ENCODE measurements at regions not wholly inside any gene's neighbourhood (a gene's known extent, or its start where the extent isn't known, plus 50 kb on each side); places are given as distances from the start of the nearest gene placed in this dataset.
"Not testable (repeated sequence)": the region's sequence is repeated elsewhere in the genome, so short reads cannot be mapped to it uniquely, and the experiment has no call there.

DNA sequence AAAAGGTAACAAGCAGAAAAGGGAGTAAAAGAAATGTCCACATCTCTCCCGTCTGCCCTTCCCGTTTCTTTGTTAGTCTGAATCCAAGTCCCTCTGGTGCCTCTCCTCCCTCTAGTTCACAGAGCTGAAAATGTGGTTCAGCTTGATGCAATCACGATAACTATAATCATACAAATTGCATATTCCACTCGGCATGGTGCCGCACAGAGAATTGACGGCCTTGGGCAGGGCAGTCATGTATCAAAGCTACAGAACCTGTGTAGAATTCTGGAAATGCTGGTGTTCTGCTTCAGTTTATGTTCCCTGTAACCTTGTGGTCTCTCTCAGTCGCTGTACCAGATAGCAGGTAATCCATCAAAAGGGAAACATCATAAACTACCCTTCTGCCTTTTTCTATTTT lies 562.9 kb upstream of the CBLB start:
- no peak overlapping the region for H3K27ac ChIP-seq (ENCODE audit: low read depth in 2 of 2, low read length in 2 of 2)
- no peaks in the 10 kb centered on the region for H3K27me3 ChIP-seq (ENCODE audit: control insufficient read depth in 2 of 2, insufficient read depth in 2 of 2, low read length in 2 of 2)
- no peaks in the 10 kb centered on the region for H3K36me3 ChIP-seq (ENCODE audit: control insufficient read depth in 2 of 2, insufficient read depth in 2 of 2, low read length in 2 of 2)
- H3K4me1 ChIP-seq (ENCODE audit: control insufficient read depth in 2 of 2, insufficient read depth in 2 of 2, low read length in 2 of 2) = no peaks in the 10 kb centered on the region
- H3K4me3 ChIP-seq (ENCODE audit: low read length in 2 of 2) = no peak overlapping the region
- no peaks in the 10 kb centered on the region for H3K9me3 ChIP-seq (ENCODE audit: control insufficient read depth in 2 of 2, low read length in 2 of 2)
- H3K9ac ChIP-seq (ENCODE audit: low read depth in 1 of 2, low read length in 2 of 2) = no peak overlapping the region

DNA sequence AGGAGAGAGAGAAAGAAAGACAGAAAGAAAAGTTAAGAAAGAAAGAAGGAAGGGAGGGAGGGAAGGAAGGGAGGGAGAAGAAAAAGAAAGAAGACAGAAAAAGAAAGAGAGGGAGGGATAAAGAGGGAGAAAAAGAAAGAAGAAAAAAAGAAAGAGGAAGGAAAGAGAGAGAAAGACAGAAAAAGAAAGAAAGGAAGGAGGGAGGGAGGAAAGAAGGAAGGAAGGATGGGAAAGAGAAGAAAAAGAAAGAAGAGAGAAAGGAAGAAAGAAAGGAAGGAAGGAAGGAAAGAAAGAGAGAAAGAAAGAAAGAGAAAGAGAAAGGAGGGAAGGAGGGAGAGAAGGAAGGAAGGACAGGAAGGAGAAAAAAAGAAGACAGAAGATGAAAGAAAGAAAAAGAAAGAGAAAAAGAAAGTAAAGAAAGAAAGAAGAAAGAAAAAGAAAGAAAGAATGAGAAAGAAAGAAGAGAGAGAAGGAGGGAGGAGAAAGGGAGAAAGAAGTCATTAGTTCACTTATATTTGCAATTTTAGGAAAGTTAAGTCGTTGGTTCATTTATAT lies 567.2 kb upstream of the CBLB start:
- H3K4me1 ChIP-seq (ENCODE audit: control insufficient read depth in 2 of 2, insufficient read depth in 2 of 2, low read length in 2 of 2) = no peaks in the 10 kb centered on the region
- no peaks in the 10 kb centered on the region for H3K9me3 ChIP-seq (ENCODE audit: control insufficient read depth in 2 of 2, low read length in 2 of 2)
- no peak overlapping the region for H3K27ac ChIP-seq (ENCODE audit: low read depth in 2 of 2, low read length in 2 of 2)
- no peak overlapping the region for H3K4me3 ChIP-seq (ENCODE audit: low read length in 2 of 2)
- no peaks in the 10 kb centered on the region for H3K27me3 ChIP-seq (ENCODE audit: control insufficient read depth in 2 of 2, insufficient read depth in 2 of 2, low read length in 2 of 2)
- no peaks in the 10 kb centered on the region for H3K36me3 ChIP-seq (ENCODE audit: control insufficient read depth in 2 of 2, insufficient read depth in 2 of 2, low read length in 2 of 2)
- H3K9ac ChIP-seq (ENCODE audit: low read depth in 1 of 2, low read length in 2 of 2) = no peak overlapping the region

DNA sequence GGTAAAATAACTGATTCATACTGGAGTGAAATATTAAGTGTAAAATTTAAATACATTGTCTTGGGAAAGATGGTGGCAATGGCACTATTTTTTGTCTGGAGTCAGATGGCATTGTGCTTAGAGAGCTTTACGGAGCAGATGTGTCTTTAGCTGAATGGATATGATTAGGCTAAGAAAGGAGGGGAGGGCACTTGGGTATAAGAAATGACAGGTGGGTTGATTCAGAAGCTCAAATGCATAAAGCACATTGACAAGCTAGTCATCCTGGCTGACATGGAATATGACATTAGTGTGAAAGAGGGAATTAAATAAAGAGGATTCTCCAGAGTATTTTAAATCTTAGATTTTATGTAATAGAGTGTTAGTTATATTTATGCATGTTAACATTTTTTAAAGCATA lies 570.1 kb upstream of the CBLB start:
- Histone ChIP-seq H3K9me3 (ENCODE audit: control insufficient read depth in 2 of 2, low read length in 2 of 2) (no peaks in the 10 kb centered on the region), H3K9ac (ENCODE audit: low read depth in 1 of 2, low read length in 2 of 2) (no peak overlapping the region), H3K27ac (ENCODE audit: low read depth in 2 of 2, low read length in 2 of 2) (no peak overlapping the region), H3K4me3 (ENCODE audit: low read length in 2 of 2) (no peak overlapping the region), H3K27me3 (ENCODE audit: control insufficient read depth in 2 of 2, insufficient read depth in 2 of 2, low read length in 2 of 2) (no peaks in the 10 kb centered on the region), H3K36me3 (ENCODE audit: control insufficient read depth in 2 of 2, insufficient read depth in 2 of 2, low read length in 2 of 2) (no peaks in the 10 kb centered on the region), H3K4me1 (ENCODE audit: control insufficient read depth in 2 of 2, insufficient read depth in 2 of 2, low read length in 2 of 2) (no peaks in the 10 kb centered on the region)

DNA sequence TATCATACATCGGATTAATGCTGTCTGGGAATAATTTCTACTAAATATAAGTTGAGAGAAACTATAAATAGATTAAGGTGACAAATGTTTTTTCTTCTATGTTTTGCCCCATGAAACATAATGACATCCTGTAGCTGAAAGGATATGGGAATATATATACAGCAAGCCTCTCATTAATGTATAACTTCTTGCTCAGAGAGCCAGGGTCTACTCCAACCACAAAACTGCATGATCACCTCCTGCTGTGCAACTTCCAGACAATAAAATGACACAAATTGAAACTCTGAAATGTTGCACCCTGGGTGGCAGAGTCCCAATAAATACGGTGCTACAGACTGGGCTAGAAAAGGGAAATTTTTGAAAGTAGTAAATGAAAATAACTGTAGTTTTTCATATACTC lies 571.9 kb upstream of the CBLB start:
- Histone ChIP-seq H3K4me3 (ENCODE audit: low read length in 2 of 2) (no peak overlapping the region), H3K4me1 (ENCODE audit: control insufficient read depth in 2 of 2, insufficient read depth in 2 of 2, low read length in 2 of 2) (no peaks in the 10 kb centered on the region), H3K27ac (ENCODE audit: low read depth in 2 of 2, low read length in 2 of 2) (no peak overlapping the region), H3K9ac (ENCODE audit: low read depth in 1 of 2, low read length in 2 of 2) (no peak overlapping the region), H3K27me3 (ENCODE audit: control insufficient read depth in 2 of 2, insufficient read depth in 2 of 2, low read length in 2 of 2) (no peaks in the 10 kb centered on the region), H3K36me3 (ENCODE audit: control insufficient read depth in 2 of 2, insufficient read depth in 2 of 2, low read length in 2 of 2) (no peaks in the 10 kb centered on the region), H3K9me3 (ENCODE audit: control insufficient read depth in 2 of 2, low read length in 2 of 2) (no peaks in the 10 kb centered on the region)

DNA sequence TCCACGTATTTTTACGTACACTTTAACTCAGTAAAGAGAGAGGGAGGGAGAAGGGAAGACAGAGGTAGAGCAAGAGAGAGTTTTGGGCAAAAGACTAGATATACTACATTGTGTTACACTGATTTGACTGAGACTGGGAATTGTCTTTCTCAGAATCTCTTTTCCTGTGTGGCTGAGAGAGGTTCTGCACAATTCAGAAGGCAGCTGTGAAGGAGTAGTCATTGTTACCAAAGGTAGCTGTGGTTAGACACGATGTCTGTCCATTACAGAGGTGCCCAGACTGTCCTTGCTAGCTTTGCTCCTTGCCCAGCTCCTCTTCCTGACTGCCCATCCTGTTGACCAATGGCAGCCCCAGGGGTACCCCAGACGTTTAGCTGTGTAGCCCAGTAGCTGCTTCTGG lies 577.5 kb upstream of the CBLB start:
- no peak overlapping the region for H3K9ac ChIP-seq (ENCODE audit: low read depth in 1 of 2, low read length in 2 of 2)
- no peaks in the 10 kb centered on the region for H3K36me3 ChIP-seq (ENCODE audit: control insufficient read depth in 2 of 2, insufficient read depth in 2 of 2, low read length in 2 of 2)
- no peaks in the 10 kb centered on the region for H3K27me3 ChIP-seq (ENCODE audit: control insufficient read depth in 2 of 2, insufficient read depth in 2 of 2, low read length in 2 of 2)
- no peaks in the 10 kb centered on the region for H3K4me1 ChIP-seq (ENCODE audit: control insufficient read depth in 2 of 2, insufficient read depth in 2 of 2, low read length in 2 of 2)
- H3K4me3 ChIP-seq (ENCODE audit: low read length in 2 of 2) = no peak overlapping the region
- no peak overlapping the region for H3K27ac ChIP-seq (ENCODE audit: low read depth in 2 of 2, low read length in 2 of 2)
- H3K9me3 ChIP-seq (ENCODE audit: control insufficient read depth in 2 of 2, low read length in 2 of 2) = no peaks in the 10 kb centered on the region

DNA sequence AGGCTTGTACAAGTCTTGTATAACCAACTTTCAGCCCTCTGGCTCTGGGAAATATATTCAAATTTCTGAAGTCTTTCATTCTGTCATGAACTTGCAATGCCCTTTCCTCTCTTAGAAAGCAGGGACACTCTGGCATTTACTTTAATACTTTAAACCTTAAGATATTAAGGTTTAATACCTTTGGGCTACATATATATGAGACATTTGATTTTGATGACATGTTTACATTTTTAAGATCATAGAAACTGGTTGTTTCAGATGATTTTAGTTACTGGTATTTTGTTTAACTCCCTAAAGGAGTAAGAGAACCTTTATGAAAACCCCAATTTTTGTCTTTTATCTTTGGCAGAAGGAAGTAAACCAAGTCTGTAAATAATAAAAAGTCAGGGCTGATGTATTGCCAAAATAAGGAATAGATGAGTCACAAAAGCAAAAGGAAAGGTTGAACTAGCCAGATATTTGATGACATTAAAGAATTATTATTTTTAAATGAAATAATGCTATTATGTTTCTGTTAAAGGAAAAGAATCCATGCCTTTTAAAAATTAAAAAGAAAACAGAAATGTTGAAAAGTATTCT lies 579.0 kb upstream of the CBLB start:
- no peaks in the 10 kb centered on the region for H3K4me1 ChIP-seq (ENCODE audit: control insufficient read depth in 2 of 2, insufficient read depth in 2 of 2, low read length in 2 of 2)
- H3K4me3 ChIP-seq (ENCODE audit: low read length in 2 of 2) = no peak overlapping the region
- no peaks in the 10 kb centered on the region for H3K27me3 ChIP-seq (ENCODE audit: control insufficient read depth in 2 of 2, insufficient read depth in 2 of 2, low read length in 2 of 2)
- H3K9ac ChIP-seq (ENCODE audit: low read depth in 1 of 2, low read length in 2 of 2) = no peak overlapping the region
- no peaks in the 10 kb centered on the region for H3K9me3 ChIP-seq (ENCODE audit: control insufficient read depth in 2 of 2, low read length in 2 of 2)
- no peak overlapping the region for H3K27ac ChIP-seq (ENCODE audit: low read depth in 2 of 2, low read length in 2 of 2)
- H3K36me3 ChIP-seq (ENCODE audit: control insufficient read depth in 2 of 2, insufficient read depth in 2 of 2, low read length in 2 of 2) = no peaks in the 10 kb centered on the region

DNA sequence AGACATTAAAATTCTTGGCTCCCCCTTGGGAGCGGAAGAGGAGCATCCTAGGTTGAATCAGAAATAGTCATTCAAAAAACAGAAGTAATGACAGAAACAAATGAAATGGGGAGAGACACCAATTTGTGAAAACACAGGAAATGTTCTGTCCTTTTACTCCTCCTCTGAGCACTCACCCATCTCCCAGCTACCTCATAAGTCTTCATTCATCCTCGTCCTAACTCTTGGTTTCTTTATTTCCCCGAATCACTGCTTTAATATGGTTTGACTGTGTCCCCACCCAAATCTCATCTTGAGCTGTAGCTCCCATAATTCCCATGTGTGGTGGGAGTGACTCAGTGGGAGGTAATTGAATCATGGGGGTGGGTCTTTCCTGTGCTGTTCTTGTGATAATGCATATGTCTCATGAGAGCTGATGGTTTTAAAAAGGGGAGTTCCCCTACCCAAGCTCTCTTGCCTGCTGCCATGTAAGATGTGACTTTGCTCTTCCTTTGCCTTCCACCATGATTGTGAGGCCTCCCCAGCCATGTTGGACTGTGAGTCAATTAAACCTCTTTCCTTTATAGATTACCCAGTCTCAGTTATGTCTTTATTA lies 579.7 kb upstream of the CBLB start:
- not testable (repeated sequence) for H3K4me1 ChIP-seq (ENCODE audit: control insufficient read depth in 2 of 2, insufficient read depth in 2 of 2, low read length in 2 of 2); H3K9ac ChIP-seq (ENCODE audit: low read depth in 1 of 2, low read length in 2 of 2); H3K36me3 ChIP-seq (ENCODE audit: control insufficient read depth in 2 of 2, insufficient read depth in 2 of 2, low read length in 2 of 2); H3K27ac ChIP-seq (ENCODE audit: low read depth in 2 of 2, low read length in 2 of 2); H3K27me3 ChIP-seq (ENCODE audit: control insufficient read depth in 2 of 2, insufficient read depth in 2 of 2, low read length in 2 of 2); H3K9me3 ChIP-seq (ENCODE audit: control insufficient read depth in 2 of 2, low read length in 2 of 2); H3K4me3 ChIP-seq (ENCODE audit: low read length in 2 of 2)

DNA sequence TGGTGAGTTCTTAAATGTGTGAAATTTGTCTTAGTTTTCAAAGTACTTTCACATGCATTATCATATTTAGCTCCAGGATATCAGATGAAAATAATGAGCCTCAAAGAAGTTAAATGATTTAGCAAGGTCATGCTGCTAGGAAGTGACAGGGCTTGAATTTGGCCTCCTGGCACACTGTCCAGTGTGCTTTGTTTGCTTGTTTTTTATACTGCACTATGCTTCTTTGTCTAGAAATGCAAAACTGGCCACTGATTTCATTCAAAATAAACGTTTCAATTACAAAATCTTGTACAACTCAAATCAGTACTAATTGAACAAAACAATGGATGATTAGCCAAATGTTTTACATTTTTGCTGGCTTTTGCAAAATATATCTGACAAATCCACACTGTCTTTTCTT lies 583.3 kb upstream of the CBLB start:
- H3K4me1 ChIP-seq (ENCODE audit: control insufficient read depth in 2 of 2, insufficient read depth in 2 of 2, low read length in 2 of 2) = no peaks in the 10 kb centered on the region
- H3K9me3 ChIP-seq (ENCODE audit: control insufficient read depth in 2 of 2, low read length in 2 of 2) = no peaks in the 10 kb centered on the region
- no peak overlapping the region for H3K27ac ChIP-seq (ENCODE audit: low read depth in 2 of 2, low read length in 2 of 2)
- no peaks in the 10 kb centered on the region for H3K27me3 ChIP-seq (ENCODE audit: control insufficient read depth in 2 of 2, insufficient read depth in 2 of 2, low read length in 2 of 2)
- no peak overlapping the region for H3K4me3 ChIP-seq (ENCODE audit: low read length in 2 of 2)
- H3K9ac ChIP-seq (ENCODE audit: low read depth in 1 of 2, low read length in 2 of 2) = no peak overlapping the region
- H3K36me3 ChIP-seq (ENCODE audit: control insufficient read depth in 2 of 2, insufficient read depth in 2 of 2, low read length in 2 of 2) = no peaks in the 10 kb centered on the region

DNA sequence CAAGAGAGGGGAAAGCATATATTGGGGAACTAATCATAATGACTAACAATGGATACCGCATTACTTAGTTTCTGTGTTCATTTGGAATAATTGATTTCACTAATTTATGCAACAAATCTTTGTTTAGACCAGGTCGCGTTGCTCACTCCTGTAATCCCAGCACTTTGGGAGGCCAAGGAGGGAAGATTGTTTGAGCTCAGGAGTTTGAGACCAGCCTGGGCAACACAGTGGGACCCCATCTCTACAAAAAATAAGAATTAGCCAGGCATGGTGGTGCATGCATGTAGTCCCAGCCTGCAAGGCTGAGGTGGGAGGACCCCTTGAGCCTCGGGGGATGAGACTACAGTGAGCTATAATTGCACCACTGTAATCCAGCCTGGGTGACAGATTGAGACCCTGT lies 585.7 kb upstream of the CBLB start:
- H3K27me3 ChIP-seq (ENCODE audit: control insufficient read depth in 2 of 2, insufficient read depth in 2 of 2, low read length in 2 of 2) = no peaks in the 10 kb centered on the region
- no peaks in the 10 kb centered on the region for H3K4me1 ChIP-seq (ENCODE audit: control insufficient read depth in 2 of 2, insufficient read depth in 2 of 2, low read length in 2 of 2)
- H3K9ac ChIP-seq (ENCODE audit: low read depth in 1 of 2, low read length in 2 of 2) = no peak overlapping the region
- no peak overlapping the region for H3K4me3 ChIP-seq (ENCODE audit: low read length in 2 of 2)
- H3K36me3 ChIP-seq (ENCODE audit: control insufficient read depth in 2 of 2, insufficient read depth in 2 of 2, low read length in 2 of 2) = no peaks in the 10 kb centered on the region
- H3K27ac ChIP-seq (ENCODE audit: low read depth in 2 of 2, low read length in 2 of 2) = no peak overlapping the region
- no peaks in the 10 kb centered on the region for H3K9me3 ChIP-seq (ENCODE audit: control insufficient read depth in 2 of 2, low read length in 2 of 2)

DNA sequence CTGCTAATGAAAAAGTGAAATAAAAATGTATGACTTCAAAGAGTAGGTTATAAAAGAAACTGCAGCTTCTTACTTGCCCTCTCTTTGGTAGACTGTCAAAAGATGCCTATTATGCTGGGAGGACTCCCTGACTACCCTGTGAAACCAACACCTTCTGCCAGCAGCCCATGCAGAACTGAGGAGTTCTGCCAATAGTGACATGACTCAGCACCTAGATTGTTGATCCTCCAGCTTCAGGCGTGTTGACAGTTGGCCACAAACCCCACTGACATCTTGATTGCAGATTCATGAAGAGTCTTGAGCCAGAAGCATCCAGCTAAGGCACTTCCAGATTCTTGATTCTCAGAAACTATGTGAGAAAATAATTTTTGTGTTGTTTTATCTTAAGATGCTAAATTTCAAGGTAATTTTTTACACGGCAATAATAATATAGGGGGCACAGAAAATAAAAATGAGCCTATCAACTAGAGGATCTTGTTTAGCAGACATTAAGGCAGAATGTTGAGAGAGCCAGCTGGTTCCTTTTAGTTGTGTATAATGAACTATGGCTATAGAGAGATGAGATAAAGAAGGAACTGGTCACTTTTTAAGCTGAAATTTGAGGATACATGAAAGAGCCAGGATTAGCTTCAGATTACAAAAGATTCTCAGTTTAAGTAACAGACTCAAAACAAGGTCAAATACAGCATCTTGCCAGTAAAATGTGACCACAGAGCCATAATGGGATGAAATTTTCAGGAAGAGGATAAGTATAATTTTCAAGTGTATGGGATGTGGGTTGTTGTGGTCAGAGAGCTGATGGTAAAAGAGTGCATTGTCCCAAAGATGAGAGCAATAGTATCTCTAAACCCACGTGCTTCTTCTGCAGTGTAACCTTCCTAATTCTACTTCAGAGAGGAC lies 588.7 kb upstream of the CBLB start:
- Histone ChIP-seq H3K4me1 (ENCODE audit: control insufficient read depth in 2 of 2, insufficient read depth in 2 of 2, low read length in 2 of 2) (no peaks in the 10 kb centered on the region), H3K9me3 (ENCODE audit: control insufficient read depth in 2 of 2, low read length in 2 of 2) (no peaks in the 10 kb centered on the region), H3K36me3 (ENCODE audit: control insufficient read depth in 2 of 2, insufficient read depth in 2 of 2, low read length in 2 of 2) (no peaks in the 10 kb centered on the region), H3K27ac (ENCODE audit: low read depth in 2 of 2, low read length in 2 of 2) (no peak overlapping the region), H3K4me3 (ENCODE audit: low read length in 2 of 2) (no peak overlapping the region), H3K9ac (ENCODE audit: low read depth in 1 of 2, low read length in 2 of 2) (no peak overlapping the region), H3K27me3 (ENCODE audit: control insufficient read depth in 2 of 2, insufficient read depth in 2 of 2, low read length in 2 of 2) (no peaks in the 10 kb centered on the region)
